ENCODE measurements at regions not wholly inside any gene's neighbourhood (a gene's known extent, or its start where the extent isn't known, plus 50 kb on each side); places are given as distances from the start of the nearest gene placed in this dataset.

- no peak for DNase-seq (ENCODE audit: low read depth)
- TF ChIP-seq, protein P1, sequence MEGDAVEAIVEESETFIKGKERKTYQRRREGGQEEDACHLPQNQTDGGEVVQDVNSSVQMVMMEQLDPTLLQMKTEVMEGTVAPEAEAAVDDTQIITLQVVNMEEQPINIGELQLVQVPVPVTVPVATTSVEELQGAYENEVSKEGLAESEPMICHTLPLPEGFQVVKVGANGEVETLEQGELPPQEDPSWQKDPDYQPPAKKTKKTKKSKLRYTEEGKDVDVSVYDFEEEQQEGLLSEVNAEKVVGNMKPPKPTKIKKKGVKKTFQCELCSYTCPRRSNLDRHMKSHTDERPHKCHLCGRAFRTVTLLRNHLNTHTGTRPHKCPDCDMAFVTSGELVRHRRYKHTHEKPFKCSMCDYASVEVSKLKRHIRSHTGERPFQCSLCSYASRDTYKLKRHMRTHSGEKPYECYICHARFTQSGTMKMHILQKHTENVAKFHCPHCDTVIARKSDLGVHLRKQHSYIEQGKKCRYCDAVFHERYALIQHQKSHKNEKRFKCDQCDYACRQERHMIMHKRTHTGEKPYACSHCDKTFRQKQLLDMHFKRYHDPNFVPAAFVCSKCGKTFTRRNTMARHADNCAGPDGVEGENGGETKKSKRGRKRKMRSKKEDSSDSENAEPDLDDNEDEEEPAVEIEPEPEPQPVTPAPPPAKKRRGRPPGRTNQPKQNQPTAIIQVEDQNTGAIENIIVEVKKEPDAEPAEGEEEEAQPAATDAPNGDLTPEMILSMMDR (IDR thresholded peaks at IDR 0.05; ENCODE audit: insufficient read depth, low read depth, low read length, missing control alignments) = no peak
These were observed 179.1 kb upstream of the LPP start for GRCh38 chr3:187974871-187975271.

DNA sequence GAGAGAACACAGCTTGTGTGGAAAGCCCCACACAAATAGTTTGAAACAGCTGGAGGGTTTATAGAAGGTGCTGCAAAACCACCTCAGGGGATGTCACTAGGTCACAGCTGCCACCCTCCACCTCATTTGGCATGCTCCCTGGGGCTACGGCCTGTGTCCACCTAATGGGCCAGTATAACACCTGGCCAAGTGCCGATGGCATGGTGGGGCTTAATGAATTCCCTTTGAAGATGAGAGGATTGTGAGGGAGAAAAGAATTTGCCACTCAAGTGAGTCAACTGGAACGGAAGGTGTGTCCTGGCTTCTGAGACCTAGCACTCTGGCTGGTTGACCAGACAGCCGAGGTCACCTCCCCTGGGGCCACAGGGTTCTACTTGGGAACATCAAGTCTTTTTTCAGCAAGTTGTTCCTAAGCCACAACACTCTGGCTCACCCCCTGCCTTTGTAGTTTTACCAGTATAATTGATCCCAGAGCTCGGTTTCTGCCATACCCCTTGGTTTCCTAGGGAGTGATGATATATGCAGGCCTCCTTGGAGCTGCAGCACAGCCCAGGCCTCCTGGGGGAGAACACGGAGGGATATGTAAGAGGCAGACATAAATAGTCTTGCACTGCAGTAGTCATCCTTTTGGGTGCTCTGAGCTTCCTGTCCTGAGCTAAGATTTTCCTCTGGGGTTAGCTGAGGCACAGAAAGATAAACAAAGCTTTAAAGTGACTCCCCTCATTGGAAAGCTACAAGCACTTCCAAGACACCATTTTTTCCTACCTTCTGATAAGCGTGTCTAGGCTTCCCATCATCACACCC is 178.2 kb upstream of the LPP start:
- no peak overlapping the region for H3K4me3 ChIP-seq (ENCODE audit: low read depth, low read length)
- DNase-seq (ENCODE audit: low read depth) = no peak
- TF ChIP-seq, protein P1 (IDR thresholded peaks at IDR 0.05; ENCODE audit: insufficient read depth, low read depth, low read length, missing control alignments) = no peak

More at GRCh38 chr3:187974871-187975271, 179.1 kb upstream of the LPP start:
- no peak overlapping the region for H3K4me3 ChIP-seq (ENCODE audit: low read depth, low read length)

GRCh38 chr3:187976365-187976900 is 177.5 kb upstream of the LPP start:
- TF ChIP-seq, protein P1 (IDR thresholded peaks at IDR 0.05; ENCODE audit: insufficient read depth, low read depth, low read length, missing control alignments) = no peak
- H3K4me3 ChIP-seq (ENCODE audit: low read depth, low read length) = no peak overlapping the region
- no peak for DNase-seq (ENCODE audit: low read depth)

DNA sequence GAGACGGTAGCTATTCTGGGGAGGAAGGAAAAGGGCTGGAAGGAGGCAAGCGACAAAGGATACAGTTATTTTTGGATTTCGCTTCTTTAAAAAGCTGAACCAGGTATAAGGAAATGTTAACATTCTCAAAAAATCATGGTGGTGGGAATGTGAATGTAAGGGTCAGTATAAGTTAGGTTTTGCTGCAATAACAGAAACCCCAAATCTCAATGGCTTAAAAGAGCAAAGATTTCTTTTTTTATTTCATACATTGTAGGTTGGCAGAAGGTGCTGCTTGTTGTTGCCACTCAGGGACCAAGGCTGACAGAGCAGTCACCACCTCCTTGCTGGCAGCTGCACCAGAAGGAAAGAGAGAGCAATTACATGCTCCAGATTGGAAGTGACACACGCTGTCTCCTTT is 176.3 kb upstream of the LPP start:
- no peak overlapping the region for H3K4me3 ChIP-seq (ENCODE audit: low read depth, low read length)
- TF ChIP-seq, protein P1 (IDR thresholded peaks at IDR 0.05; ENCODE audit: insufficient read depth, low read depth, low read length, missing control alignments) = no peak

GRCh38 chr3:187978433-187979011 is 175.4 kb upstream of the LPP start:
- TF ChIP-seq, protein P1 (IDR thresholded peaks at IDR 0.05; ENCODE audit: insufficient read depth, low read depth, low read length, missing control alignments) = no peak
- H3K4me3 ChIP-seq (ENCODE audit: low read depth, low read length) = no peak overlapping the region
- DNase-seq (ENCODE audit: low read depth) = no peak

More for the DNA sequence above, 176.3 kb upstream of the LPP start:
- DNase-seq (ENCODE audit: low read depth) = no peak

DNA sequence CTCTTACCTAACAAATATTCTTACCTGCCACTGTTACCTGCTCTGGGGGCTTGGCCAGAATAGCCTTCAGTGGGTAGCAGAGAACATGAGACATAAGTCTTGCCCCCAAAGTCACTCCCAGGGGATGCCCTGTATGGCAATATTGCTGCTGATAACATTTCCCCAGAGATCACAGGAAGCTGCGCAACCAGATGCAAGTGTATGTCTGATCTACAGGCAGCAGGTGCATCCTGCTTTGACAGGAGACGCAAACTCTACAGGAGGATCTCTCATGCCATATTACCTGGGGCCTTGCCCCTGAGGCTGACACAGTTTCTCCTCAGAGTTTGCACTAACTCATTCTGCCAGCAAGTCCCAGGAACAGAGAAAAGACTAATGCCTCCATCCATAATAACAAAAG is 174.4 kb upstream of the LPP start:
- no peak for DNase-seq (ENCODE audit: low read depth)
- no peak overlapping the region for H3K4me3 ChIP-seq (ENCODE audit: low read depth, low read length)
- TF ChIP-seq, protein P1 (IDR thresholded peaks at IDR 0.05; ENCODE audit: insufficient read depth, low read depth, low read length, missing control alignments) = no peak
